ENCODE measurements at regions not wholly inside any gene's neighbourhood (a gene's known extent, or its start where the extent isn't known, plus 50 kb on each side); places are given as distances from the start of the nearest gene placed in this dataset.

- TF ChIP-seq POLR2AphosphoS5 (IDR thresholded peaks at IDR 0.05; ENCODE audit: low read depth, low read length) (no peak), ZBTB33 (IDR thresholded peaks at IDR 0.05; ENCODE audit: borderline replicate concordance, low read depth) (no peak), RFX5 (IDR thresholded peaks at IDR 0.05; ENCODE audit: low read length) (no peak), SMC3 (IDR thresholded peaks at IDR 0.05; ENCODE audit: low read depth, low read length) (no peak), FOSL2 (IDR thresholded peaks at IDR 0.05; ENCODE audit: borderline replicate concordance, low read depth) (no peak), CTCF (IDR thresholded peaks at IDR 0.05) (no peak), SIN3A (IDR thresholded peaks at IDR 0.05; ENCODE audit: borderline replicate concordance, low read depth, low read length) (no peak), RXRA (IDR thresholded peaks at IDR 0.05; ENCODE audit: borderline replicate concordance, low read depth) (no peak), EP300 (IDR thresholded peaks at IDR 0.05; ENCODE audit: borderline replicate concordance in 1 of 2, low read depth in 1 of 2, low read length in 1 of 2) (no peak), MAX (IDR thresholded peaks at IDR 0.05; ENCODE audit: low read depth) (no peak), CHD2 (IDR thresholded peaks at IDR 0.05; ENCODE audit: low read length, partially characterized antibody) (no peak), GABPA (IDR thresholded peaks at IDR 0.05; ENCODE audit: low read depth) (no peak), GATA2 (CRISPR knock-in tag; IDR thresholded peaks at IDR 0.05) (no peak)
These were observed 103.3 kb upstream of the TLR3 start for GRCh38 chr4:185965426-185966384.
